ENCODE measurements at regions not wholly inside any gene's neighbourhood (a gene's known extent, or its start where the extent isn't known, plus 50 kb on each side); places are given as distances from the start of the nearest gene placed in this dataset.

DNA sequence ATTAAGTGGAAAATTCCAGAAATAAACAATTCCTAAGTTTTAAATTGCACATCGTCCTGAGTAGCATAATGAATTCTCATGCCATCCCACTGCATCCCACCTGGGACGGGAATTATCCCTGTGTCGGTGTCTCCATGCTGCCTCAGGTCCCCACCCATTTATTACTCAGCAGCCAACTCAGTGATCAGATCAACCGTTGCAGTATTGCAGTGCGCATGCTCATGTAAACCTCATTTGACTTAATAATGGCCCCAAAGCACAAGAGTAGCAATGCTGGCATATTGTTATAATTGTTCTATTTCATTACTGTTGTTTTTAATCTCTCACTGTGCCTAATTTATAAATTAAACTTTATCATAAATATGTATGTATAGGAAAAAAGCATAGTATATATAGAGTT, 214.4 kb downstream of the METTL4 start:
- TF ChIP-seq, protein P1, sequence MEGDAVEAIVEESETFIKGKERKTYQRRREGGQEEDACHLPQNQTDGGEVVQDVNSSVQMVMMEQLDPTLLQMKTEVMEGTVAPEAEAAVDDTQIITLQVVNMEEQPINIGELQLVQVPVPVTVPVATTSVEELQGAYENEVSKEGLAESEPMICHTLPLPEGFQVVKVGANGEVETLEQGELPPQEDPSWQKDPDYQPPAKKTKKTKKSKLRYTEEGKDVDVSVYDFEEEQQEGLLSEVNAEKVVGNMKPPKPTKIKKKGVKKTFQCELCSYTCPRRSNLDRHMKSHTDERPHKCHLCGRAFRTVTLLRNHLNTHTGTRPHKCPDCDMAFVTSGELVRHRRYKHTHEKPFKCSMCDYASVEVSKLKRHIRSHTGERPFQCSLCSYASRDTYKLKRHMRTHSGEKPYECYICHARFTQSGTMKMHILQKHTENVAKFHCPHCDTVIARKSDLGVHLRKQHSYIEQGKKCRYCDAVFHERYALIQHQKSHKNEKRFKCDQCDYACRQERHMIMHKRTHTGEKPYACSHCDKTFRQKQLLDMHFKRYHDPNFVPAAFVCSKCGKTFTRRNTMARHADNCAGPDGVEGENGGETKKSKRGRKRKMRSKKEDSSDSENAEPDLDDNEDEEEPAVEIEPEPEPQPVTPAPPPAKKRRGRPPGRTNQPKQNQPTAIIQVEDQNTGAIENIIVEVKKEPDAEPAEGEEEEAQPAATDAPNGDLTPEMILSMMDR (IDR thresholded peaks at IDR 0.05; ENCODE audit: extremely low read depth, missing control alignments): no peak
- DNase-seq (ENCODE audit: low spot score): no peak

DNA sequence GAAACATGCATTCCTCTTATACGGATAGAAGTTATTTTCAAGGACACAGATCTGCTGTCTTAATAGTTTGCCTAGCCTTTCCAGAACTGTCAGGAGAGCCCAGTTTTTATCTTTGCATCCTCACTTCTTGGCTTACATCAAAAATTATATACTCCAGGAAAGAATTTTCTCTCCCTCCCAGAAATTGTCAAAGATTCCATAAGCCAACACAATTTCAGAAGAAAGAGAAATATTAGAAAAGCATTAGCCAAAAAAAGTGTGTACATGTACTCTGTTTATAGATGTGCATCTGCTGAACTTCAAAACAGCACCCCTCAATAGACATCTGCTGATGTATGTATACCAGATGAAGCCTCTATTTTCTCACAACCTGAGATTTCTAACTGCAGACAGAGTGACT, 210.4 kb downstream of the METTL4 start:
- DNase-seq (ENCODE audit: low spot score): no peak
- TF ChIP-seq, protein P1 (IDR thresholded peaks at IDR 0.05; ENCODE audit: extremely low read depth, missing control alignments): no peak

DNA sequence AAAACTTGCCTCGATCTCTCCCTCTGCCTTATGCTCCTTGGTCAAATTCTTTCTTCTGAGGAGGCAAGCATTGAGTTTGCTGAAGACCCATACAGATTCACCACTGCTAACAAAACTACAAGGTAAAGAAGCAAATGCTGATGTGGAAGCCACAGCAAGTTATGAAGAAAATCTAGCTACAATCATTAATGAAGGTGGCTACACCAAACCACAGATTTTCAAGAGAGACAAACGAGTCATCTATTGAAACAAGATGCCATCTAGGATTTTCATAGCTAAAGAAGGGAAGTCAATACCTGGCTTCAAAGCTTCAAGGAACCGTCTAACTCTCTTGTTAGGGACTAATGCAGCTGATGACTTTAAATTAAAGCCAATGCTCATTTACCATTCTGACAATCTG, 203.2 kb downstream of the METTL4 start:
- TF ChIP-seq, protein P1 (IDR thresholded peaks at IDR 0.05; ENCODE audit: extremely low read depth, missing control alignments): no peak
- no peak for DNase-seq (ENCODE audit: low spot score)

DNA sequence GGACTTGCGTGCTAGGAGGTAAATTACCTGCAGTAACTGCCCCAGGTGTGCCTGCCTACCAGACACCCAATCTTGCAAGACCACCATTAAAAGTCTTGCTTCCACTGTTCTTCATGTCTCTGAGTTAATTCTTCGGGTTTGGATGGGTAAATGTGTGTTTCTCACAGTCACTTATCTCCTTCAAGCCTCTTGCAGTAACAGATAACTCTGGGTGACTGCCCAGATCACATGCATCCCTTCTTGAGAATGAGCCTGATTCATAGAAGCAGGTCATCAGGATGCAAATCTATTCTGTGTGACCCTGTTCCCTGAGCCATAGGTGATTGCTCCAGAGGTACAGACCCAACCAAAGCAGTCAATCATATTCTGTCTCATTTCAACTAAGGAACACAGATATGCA, 194.6 kb downstream of the METTL4 start:
- TF ChIP-seq, protein P1 (IDR thresholded peaks at IDR 0.05; ENCODE audit: extremely low read depth, missing control alignments): no peak
- no peak for DNase-seq (ENCODE audit: low spot score)

DNA sequence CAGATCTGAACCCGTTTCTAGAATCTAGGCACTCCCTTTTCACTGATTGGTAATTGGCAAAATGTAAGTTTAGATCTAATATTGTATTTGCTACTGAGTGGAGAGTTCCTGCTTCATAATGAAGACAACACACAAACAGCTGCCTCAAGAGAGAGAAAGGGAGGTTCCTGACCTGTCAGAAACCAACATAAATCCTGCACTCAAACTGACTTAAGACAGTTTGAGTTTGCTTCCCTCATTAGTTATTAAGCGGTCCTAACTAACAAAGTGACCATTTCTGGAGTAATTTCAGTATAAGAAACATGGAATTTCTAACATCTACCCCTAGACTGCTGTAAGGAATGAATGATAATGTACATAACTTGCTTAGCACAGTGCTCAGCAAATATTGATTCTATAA, 191.2 kb downstream of the METTL4 start:
- no peak for DNase-seq (ENCODE audit: low spot score)
- TF ChIP-seq, protein P1 (IDR thresholded peaks at IDR 0.05; ENCODE audit: extremely low read depth, missing control alignments): no peak

DNA sequence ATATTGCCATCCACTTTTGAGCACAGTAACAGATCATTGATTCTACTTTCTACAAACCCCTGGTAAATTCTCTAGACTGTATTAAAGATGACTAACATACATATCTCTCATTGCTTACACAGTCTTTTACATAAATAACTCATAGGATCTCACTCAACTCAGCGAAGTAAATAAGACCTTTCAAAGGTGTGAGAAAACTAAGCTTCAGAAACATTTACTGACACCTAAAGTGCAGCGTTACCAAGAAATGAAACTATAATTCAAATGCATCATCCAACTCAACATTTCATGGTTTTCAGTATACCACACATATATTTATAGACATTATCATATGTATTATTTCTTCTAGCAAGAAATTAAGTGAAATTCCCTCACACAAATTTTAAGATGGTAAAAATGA, 189.8 kb downstream of the METTL4 start:
- DNase-seq (ENCODE audit: low spot score): no peak
- TF ChIP-seq, protein P1 (IDR thresholded peaks at IDR 0.05; ENCODE audit: extremely low read depth, missing control alignments): no peak

DNA sequence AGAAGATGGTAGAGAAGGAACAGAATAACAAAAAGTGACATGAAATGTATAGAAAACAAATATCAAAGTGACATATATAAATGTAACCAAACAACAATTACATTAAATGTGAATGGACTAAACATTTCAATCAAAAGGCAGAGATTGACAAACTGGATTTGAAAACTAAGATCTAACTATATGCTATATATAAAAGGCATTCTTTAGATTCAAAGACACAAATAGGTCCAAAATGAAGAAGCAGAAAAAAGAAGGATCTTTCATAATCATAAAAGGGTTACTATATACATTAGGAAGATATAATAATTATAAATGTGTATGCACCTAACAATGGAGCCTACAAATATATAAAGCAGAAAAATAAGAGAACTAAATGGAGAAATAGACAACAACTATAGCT, 183.7 kb downstream of the METTL4 start:
- DNase-seq (ENCODE audit: low spot score): no peak
- TF ChIP-seq, protein P1 (IDR thresholded peaks at IDR 0.05; ENCODE audit: extremely low read depth, missing control alignments): no peak

Measured in GM20000 (cell line).